Fibroblast of skin of right biceps (primary cell): ENCODE measurements at regions not wholly inside any gene's neighbourhood (a gene's known extent, or its start where the extent isn't known, plus 50 kb on each side); places are given as distances from the start of the nearest gene placed in this dataset.

ENCODE experiments used
- DNase-seq: peaks from one replicate; pipeline ENCODE4 v3.0.0-alpha.2; 2013

DNA sequence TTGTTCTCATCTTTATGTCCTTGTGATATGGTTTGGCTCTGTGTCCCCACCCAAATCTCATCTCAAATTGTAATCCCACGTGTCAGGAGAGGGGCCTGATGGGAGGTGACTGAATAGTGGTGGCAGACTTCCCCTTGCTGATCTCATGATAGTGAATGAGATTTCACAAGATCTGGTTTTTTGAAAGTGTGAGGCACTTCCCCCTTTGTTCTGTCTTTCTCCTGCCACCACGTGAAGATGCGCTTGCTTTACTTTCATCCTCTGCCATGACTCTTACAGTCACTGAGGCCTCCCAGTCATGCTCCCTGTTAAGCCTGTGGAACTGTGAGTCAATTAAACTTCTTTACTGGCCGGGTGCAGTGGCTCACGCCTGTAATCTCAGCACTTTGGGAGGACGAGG lies 161.0 kb downstream of the HERPUD2 start:
- no peak for DNase-seq

- no peak for DNase-seq
Measured at GRCh38 chr7:35530124-35531109, 164.5 kb downstream of the HERPUD2 start.

- no peak for DNase-seq
Measured at GRCh38 chr7:35529713-35530112, 165.2 kb downstream of the HERPUD2 start.

GRCh38 chr7:35528381-35528977 lies 166.5 kb downstream of the HERPUD2 start:
- no peak for DNase-seq

DNA sequence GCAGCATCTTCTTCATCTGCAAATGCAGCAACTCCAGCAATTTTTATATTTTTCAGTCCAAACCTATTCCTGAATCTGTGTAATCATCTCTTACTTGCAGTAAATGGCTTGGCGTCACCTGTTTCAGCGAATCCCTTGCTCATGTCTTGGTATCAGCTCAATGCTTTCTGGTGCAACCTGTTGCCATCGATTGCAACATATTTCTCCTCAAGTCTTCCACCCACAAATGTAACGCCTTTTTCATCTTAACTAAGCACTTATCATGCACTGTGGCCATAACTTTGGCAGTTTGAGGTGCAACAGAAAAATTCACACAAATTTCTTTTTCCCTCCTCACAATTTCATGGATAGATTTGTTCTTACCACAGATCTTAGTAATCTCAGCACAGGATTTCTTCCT lies 168.3 kb downstream of the HERPUD2 start:
- no peak for DNase-seq

DNA sequence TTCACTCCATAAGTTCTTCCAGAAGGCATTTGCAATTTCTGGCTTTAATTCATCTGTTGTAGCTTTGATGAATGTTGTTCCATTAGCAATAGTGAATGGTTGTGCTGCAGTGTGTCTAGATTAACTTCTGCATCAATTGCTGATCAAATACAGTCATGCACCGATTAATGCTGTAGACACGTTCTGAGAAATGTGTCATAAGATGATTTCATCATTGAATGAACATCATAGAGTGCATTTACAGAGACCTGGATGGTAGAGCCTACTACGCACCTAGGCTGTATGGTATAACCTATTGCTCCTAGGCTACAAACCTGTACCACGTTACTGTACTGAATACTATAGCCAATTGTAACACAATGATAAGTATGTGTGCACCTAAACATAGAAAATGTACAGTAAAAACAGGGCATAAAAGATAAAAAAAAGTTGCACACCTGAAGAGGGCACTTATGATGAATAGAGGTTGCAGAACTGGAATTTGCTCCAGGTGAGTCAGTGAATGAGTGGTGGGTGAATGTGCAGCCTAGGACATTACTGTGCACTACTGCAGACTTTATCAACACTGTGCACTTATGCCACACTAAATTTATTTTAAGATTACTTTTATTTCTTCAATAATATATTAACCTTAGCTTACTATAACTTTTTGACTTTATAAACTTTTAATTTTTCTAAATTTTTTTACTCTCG lies 170.7 kb downstream of the HERPUD2 start:
- DNase-seq: no peak

GRCh38 chr7:35523292-35523691 lies 171.6 kb downstream of the HERPUD2 start:
- no peak for DNase-seq

- DNase-seq: no peak
Measured at GRCh38 chr7:35522697-35523096, 172.2 kb downstream of the HERPUD2 start.

GRCh38 chr7:35521941-35522340 lies 173.0 kb downstream of the HERPUD2 start:
- DNase-seq: no peak

GRCh38 chr7:35520810-35521625 lies 173.9 kb downstream of the HERPUD2 start:
- no peak for DNase-seq

GRCh38 chr7:35519971-35520809 lies 174.7 kb downstream of the HERPUD2 start:
- peak; percentile 66 for DNase-seq

DNA sequence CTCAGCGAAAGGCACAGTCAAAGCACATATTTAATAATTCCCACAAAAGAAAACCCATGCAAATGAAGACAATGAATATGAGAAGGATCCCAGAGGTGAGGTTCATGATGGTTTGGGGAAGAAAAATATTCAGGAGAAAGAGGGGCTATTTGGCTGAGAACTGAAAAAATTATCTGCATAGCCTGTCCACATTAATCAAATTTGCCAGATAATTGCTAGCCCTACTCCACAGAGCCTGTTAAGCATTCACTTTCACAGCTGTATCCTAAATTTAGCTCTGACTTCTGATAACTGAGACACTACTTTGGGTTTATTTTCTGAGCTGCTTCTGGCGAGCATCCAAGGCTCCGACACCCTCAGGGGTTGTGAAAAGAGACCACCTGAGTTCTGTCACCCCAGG lies 176.2 kb downstream of the HERPUD2 start:
- no peak for DNase-seq

- DNase-seq: no peak
Measured at GRCh38 chr7:35516498-35516897, 178.4 kb downstream of the HERPUD2 start.

DNA sequence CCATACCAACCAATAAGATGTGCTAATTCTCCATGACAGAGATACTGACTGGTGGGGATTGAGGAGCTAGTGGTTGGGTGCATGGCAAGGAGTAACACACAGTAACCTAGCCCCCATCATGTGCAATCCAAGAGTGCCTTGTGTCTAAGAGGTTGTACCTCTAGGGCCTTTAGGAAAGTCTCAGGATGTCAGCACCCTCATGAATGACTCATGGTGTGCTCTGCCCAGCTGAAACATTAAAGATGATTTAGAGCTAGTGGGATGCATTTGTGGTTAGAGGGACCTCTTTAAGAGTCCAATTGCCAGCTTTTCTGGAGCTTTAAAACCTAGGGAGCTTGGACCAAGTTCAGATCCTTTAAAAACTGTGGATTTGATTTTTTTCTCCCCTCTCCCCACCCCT lies 181.1 kb downstream of the HERPUD2 start:
- DNase-seq: peak; percentile 44

DNA sequence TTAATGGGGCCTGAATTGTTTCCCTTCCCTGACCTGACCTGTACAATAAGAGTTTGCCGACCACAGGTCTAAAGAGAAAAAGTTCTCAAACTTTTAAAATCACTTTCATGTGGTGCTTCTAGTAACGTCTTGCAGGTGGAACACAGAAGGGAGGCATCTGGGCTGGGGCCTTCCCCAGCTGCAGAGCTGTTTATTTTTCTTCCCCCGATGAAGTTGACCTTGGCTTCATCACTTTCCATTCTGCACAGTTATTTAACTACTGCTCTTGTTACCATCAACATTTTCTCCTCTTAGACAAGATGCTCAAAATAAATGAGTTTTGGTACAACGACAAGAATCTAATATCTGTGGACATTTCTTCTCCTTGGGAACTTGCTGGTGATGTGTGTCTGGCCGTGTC lies 181.7 kb downstream of the HERPUD2 start:
- DNase-seq: no peak

DNA sequence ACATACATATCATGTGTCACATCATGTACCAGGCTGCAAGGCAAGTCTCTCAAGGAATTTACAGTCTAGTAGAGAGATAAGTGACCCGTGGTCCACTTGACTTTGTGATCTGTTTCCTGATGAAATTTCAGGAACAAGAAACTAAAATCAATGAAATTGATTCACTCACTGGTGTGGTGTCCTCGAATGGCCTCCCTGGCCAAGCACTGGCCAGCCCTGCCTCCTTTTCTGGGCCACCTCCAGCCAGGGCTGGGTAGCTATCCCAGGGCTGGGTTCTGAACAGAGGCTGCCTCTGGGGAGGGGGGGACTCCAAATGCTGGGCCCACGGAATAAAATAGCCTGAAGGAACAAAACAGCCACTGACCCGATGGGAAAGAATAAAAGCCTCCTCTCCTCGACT lies 182.2 kb downstream of the HERPUD2 start:
- no peak for DNase-seq

DNA sequence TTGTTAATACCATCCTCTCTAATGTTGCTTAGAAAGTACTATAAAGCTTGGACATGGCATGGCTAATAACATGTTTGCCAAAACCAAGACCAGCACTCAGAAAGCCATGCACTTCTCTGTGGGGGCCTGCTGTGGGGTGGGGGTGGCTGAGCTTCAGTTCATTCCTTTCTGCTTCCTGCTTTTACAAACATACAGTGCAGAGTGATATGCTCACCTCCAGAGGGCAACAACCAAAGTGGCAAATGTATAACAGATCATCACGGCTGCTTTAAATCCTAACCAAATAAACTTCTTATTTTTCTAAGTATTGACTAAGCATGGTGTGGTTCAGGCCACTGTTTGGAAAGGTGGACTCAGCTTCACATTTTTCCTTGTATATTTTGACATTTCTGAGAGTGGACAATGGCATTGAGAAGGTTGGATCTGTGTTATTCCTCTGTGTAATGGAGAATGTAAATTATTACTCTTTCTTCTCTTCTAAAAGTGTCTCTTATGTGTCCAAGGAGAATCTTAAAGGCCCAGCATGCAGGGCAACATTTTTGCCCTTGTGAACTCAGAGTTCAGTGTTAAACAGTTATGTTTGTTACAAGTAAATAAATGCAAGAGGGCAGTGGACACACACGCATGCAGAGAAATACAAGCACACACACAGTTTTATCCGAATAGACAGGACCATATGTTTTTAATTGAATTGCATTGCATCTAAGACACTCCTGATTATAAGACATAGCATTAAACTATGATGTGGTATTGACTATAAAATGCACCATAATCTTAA lies 186.1 kb downstream of the HERPUD2 start:
- DNase-seq: no peak

GRCh38 chr7:35505066-35505465 lies 189.9 kb downstream of the HERPUD2 start:
- no peak for DNase-seq

GRCh38 chr7:35504365-35504764 lies 190.6 kb downstream of the HERPUD2 start:
- DNase-seq: no peak

DNA sequence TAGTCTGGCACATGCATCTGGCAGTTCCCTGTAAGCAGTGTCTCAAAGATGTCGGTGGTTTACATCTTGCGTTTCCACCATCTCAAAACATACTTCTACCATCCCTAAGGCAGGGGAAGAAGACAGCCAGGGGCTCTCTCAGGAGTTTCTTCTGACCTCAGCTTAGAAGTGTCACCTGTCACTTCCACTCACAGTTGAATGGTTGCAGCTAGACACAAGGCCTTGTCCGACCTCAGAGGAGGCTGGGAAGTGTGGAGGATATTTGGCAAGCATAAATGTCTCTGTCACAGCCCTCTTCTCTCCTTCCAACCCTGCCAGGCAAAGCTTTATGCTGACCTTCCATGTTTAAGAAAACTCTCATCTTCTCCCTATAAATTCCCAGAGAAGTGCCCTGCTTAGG lies 193.3 kb downstream of the HERPUD2 start:
- DNase-seq: no peak

GRCh38 chr7:35499226-35499625 lies 195.7 kb downstream of the HERPUD2 start:
- DNase-seq: no peak
